Jurkat, Clone E6-1 (cell line): ENCODE measurements at regions not wholly inside any gene's neighbourhood (a gene's known extent, or its start where the extent isn't known, plus 50 kb on each side); places are given as distances from the start of the nearest gene placed in this dataset.

Experiments
- DNase-seq: peaks from one replicate; pipeline ENCODE4 v3.0.0-alpha.2; 2011; ENCODE audit warnings: low read depth, low spot score
- H3K4me3 ChIP-seq: 2 replicates; pipeline ENCODE4 v1.5.1; 2011; ENCODE audit warnings: mild to moderate bottlenecking, low read length, control low read depth, moderate library complexity

- H3K4me3 ChIP-seq, result no peak overlapping the region
- DNase-seq, result peak; percentile 6
Observed at GRCh38 chr6:104527761-104528415, 331.8 kb downstream of the HACE1 start.

GRCh38 chr6:104527311-104527710 lies 332.4 kb downstream of the HACE1 start:
- DNase-seq, result no peak
- H3K4me3 ChIP-seq, result no peak overlapping the region

- no peak for DNase-seq
- H3K4me3 ChIP-seq, result no peak overlapping the region
Observed at GRCh38 chr6:104526376-104526775, 333.3 kb downstream of the HACE1 start.

- peak; percentile 62 for DNase-seq
- no peak overlapping the region for H3K4me3 ChIP-seq
Observed at GRCh38 chr6:104525677-104526322, 333.9 kb downstream of the HACE1 start.

- H3K4me3 ChIP-seq, result no peak overlapping the region
- DNase-seq, result no peak
Observed at GRCh38 chr6:104522533-104522932, 337.2 kb downstream of the HACE1 start.

GRCh38 chr6:104521176-104521575 lies 338.5 kb downstream of the HACE1 start:
- no peak for DNase-seq
- H3K4me3 ChIP-seq, result no peak overlapping the region

- H3K4me3 ChIP-seq, result no peak overlapping the region
- DNase-seq, result no peak
Observed at GRCh38 chr6:104519566-104519965, 340.2 kb downstream of the HACE1 start.

GRCh38 chr6:104509355-104509754 lies 350.4 kb downstream of the HACE1 start:
- DNase-seq, result no peak
- no peak overlapping the region for H3K4me3 ChIP-seq

GRCh38 chr6:104506429-104506828 lies 353.3 kb downstream of the HACE1 start:
- H3K4me3 ChIP-seq, result no peak overlapping the region
- DNase-seq, result no peak

- DNase-seq, result no peak
- H3K4me3 ChIP-seq, result no peak overlapping the region
Observed at GRCh38 chr6:104505838-104506237, 353.9 kb downstream of the HACE1 start.

- no peak for DNase-seq
- no peak overlapping the region for H3K4me3 ChIP-seq
Observed at GRCh38 chr6:104500265-104500664, 359.5 kb downstream of the HACE1 start.

- H3K4me3 ChIP-seq, result no peak overlapping the region
- DNase-seq, result no peak
Observed at GRCh38 chr6:104486035-104486434, 373.7 kb downstream of the HACE1 start.

- DNase-seq, result no peak
- no peak overlapping the region for H3K4me3 ChIP-seq
Observed at GRCh38 chr6:104484626-104485025, 375.1 kb downstream of the HACE1 start.

- H3K4me3 ChIP-seq, result no peak overlapping the region
- no peak for DNase-seq
Observed at GRCh38 chr6:104484191-104484590, 375.5 kb downstream of the HACE1 start.

- no peak overlapping the region for H3K4me3 ChIP-seq
- no peak for DNase-seq
Observed at GRCh38 chr6:104483225-104483834, 376.4 kb downstream of the HACE1 start.

GRCh38 chr6:104477569-104477968 lies 382.1 kb downstream of the HACE1 start:
- no peak overlapping the region for H3K4me3 ChIP-seq
- no peak for DNase-seq

GRCh38 chr6:104473021-104473429 lies 386.7 kb downstream of the HACE1 start:
- no peak overlapping the region for H3K4me3 ChIP-seq
- no peak for DNase-seq

GRCh38 chr6:104472021-104472901 lies 387.5 kb downstream of the HACE1 start:
- no peak overlapping the region for H3K4me3 ChIP-seq
- no peak for DNase-seq

GRCh38 chr6:104466306-104466705 lies 393.4 kb downstream of the HACE1 start:
- no peak overlapping the region for H3K4me3 ChIP-seq

More at GRCh38 chr6:104466306-104466705, 393.4 kb downstream of the HACE1 start:
- no peak for DNase-seq
